Endodermal cell (in vitro differentiated cells): ENCODE measurements at regions not wholly inside any gene's neighbourhood (a gene's known extent, or its start where the extent isn't known, plus 50 kb on each side); places are given as distances from the start of the nearest gene placed in this dataset.

Experiments
- DNase-seq: peaks from one replicate; pipeline ENCODE4 v3.0.0-alpha.2; 2017
- H3K27ac ChIP-seq: 2 replicates; pipeline ENCODE4 v1.5.1; 2013; ENCODE audit warnings: mild to moderate bottlenecking, low read depth, low read length, moderate library complexity
- H3K27me3 ChIP-seq: 2 replicates; pipeline ENCODE4 v1.6.1; 2013; ENCODE audit warnings: mild to moderate bottlenecking, low read length, moderate library complexity; ENCODE audit not compliant: insufficient read depth, control insufficient read depth, poor library complexity, severe bottlenecking
- H3K36me3 ChIP-seq: 2 replicates; pipeline ENCODE4 v1.7.0; 2013; ENCODE audit warnings: mild to moderate bottlenecking, low read length, moderate library complexity; ENCODE audit not compliant: control insufficient read depth, insufficient read depth
- H3K4me1 ChIP-seq: one replicate; pipeline ENCODE4 v1.7.0; 2013; ENCODE audit warnings: low read length; ENCODE audit not compliant: control insufficient read depth, insufficient read depth
- H3K4me3 ChIP-seq: 2 replicates; pipeline ENCODE4 v1.5.1; 2013; ENCODE audit warnings: mild to moderate bottlenecking, low read length, moderate library complexity
- H3K9ac ChIP-seq: 2 replicates; pipeline ENCODE4 v1.6.1; 2013; ENCODE audit warnings: mild to moderate bottlenecking, low read length, moderate library complexity; ENCODE audit not compliant: poor library complexity, severe bottlenecking; ENCODE audit errors: extremely low read depth
- H3K9me3 ChIP-seq: 2 replicates; pipeline ENCODE4 v1.6.1; 2013; ENCODE audit warnings: mild to moderate bottlenecking, low read length, moderate library complexity; ENCODE audit not compliant: control insufficient read depth
- H3K27ac Mint-ChIP-seq: 2 replicates; pipeline ENCODE4 v1.8.0; 2020; ENCODE audit warnings: mixed read lengths
- H3K27me3 Mint-ChIP-seq: 2 replicates; pipeline ENCODE4 v1.8.0; 2021; ENCODE audit warnings: mild to moderate bottlenecking, mixed read lengths; ENCODE audit not compliant: insufficient read depth
- H3K36me3 Mint-ChIP-seq: 2 replicates; pipeline ENCODE4 v1.8.0; 2020; ENCODE audit warnings: low read depth, mixed read lengths
- H3K4me1 Mint-ChIP-seq: 2 replicates; pipeline ENCODE4 v1.8.0; 2020; ENCODE audit warnings: mixed read lengths
- H3K4me3 Mint-ChIP-seq: 2 replicates; pipeline ENCODE4 v1.8.0; 2020; ENCODE audit warnings: mild to moderate bottlenecking, moderate library complexity, mixed read lengths
- H3K9me3 Mint-ChIP-seq: 2 replicates; pipeline ENCODE4 v1.8.0; 2020; ENCODE audit warnings: mild to moderate bottlenecking, mixed read lengths
- CTCF ChIP-seq: fragments of 200-600 bp; sonication (generic); conservative IDR thresholded peaks from 2 replicates; pipeline ENCODE4 v1.5.0; 2021; ENCODE audit warnings: antibody characterized with exemption, mild to moderate bottlenecking
- WGBS, 2 experiments: methylation state at CpG; one replicate each; pipeline versions ENCODE4 v1.1.5 to v1.1.7; 2013; ENCODE audit warnings: missing lambda C conversion rate in 2 of 2, mixed read lengths in 1 of 2; ENCODE audit not compliant: insufficient coverage in 1 of 2, insufficient read length in 1 of 2; 5-methylcytosine and 5-hydroxymethylcytosine counted together

DNA sequence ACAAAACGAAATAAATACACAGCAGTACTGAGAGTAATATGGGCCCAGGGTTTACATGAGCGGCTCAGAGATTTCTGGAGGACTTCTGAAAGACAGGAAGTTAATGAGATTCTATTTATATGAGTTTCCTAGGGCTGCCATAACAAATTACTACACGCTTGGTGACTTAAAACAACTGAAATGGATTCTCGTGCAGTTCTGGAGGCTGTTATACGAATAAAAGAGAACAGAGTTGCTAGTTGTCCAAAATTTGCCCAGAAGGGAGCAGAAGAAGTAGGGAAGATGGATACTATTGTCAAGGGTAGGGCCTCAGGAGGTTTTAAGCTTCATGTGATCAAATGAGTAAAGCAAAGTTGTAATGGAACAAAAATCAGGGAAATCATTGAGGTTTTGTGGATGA lies 173.1 kb upstream of the LYSMD4 start:
- 84 to 93% methylated on average over 3 to 5 of the region's 5 CpGs for WGBS, 2 experiments
- H3K4me1 Mint-ChIP-seq: peaks cover 2% of the 10 kb centered on the region

GRCh38 chr15:99902248-99902928 lies 169.2 kb upstream of the LYSMD4 start:
- Histone ChIP-seq H3K27me3 (no peaks in the 10 kb centered on the region), H3K36me3 (no peaks in the 10 kb centered on the region), H3K27ac (no peak overlapping the region), H3K9ac (no peak overlapping the region), H3K4me3 (no peak overlapping the region), H3K4me1 (no peaks in the 10 kb centered on the region), H3K9me3 (no peaks in the 10 kb centered on the region)
- no peak for DNase-seq
- WGBS, 2 experiments: 94% methylated on average over 1 of the region's 1 CpG; no CpG with 5 or more reads in 1 of the 2 experiments
- H3K27ac Mint-ChIP-seq: no peak overlapping the region
- no peaks in the 10 kb centered on the region for H3K4me1 Mint-ChIP-seq
- no peaks in the 10 kb centered on the region for H3K27me3 Mint-ChIP-seq
- no peaks in the 10 kb centered on the region for H3K36me3 Mint-ChIP-seq
- H3K4me3 Mint-ChIP-seq: no peak overlapping the region
- no peaks in the 10 kb centered on the region for H3K9me3 Mint-ChIP-seq
- TF ChIP-seq CTCF: no peak

More for the DNA sequence above, 173.1 kb upstream of the LYSMD4 start:
- H3K9ac ChIP-seq: no peak overlapping the region
- H3K36me3 ChIP-seq: no peaks in the 10 kb centered on the region
- Mint-ChIP-seq H3K27ac (no peak overlapping the region), H3K36me3 (no peaks in the 10 kb centered on the region), H3K27me3 (no peaks in the 10 kb centered on the region), H3K9me3 (no peaks in the 10 kb centered on the region), H3K4me3 (no peak overlapping the region)
- H3K27me3 ChIP-seq: no peaks in the 10 kb centered on the region
- H3K27ac ChIP-seq: no peak overlapping the region
- no peak overlapping the region for H3K4me3 ChIP-seq
- TF ChIP-seq CTCF: no peak
- H3K9me3 ChIP-seq: no peaks in the 10 kb centered on the region
- H3K4me1 ChIP-seq: no peaks in the 10 kb centered on the region
- no peak for DNase-seq

GRCh38 chr15:99895956-99896311 lies 162.7 kb upstream of the LYSMD4 start:
- Histone ChIP-seq H3K27me3 (no peaks in the 10 kb centered on the region), H3K27ac (no peak overlapping the region), H3K9me3 (no peaks in the 10 kb centered on the region), H3K9ac (no peak overlapping the region), H3K36me3 (no peaks in the 10 kb centered on the region), H3K4me1 (no peaks in the 10 kb centered on the region), H3K4me3 (no peak overlapping the region)
- Mint-ChIP-seq H3K9me3 (no peaks in the 10 kb centered on the region), H3K4me3 (no peak overlapping the region), H3K4me1 (no peaks in the 10 kb centered on the region), H3K27ac (no peak overlapping the region), H3K27me3 (no peaks in the 10 kb centered on the region), H3K36me3 (no peaks in the 10 kb centered on the region)
- 91 to 94% methylated on average over 4 of the region's 4 CpGs for WGBS, 2 experiments
- no peak for TF ChIP-seq CTCF
- no peak for DNase-seq
